H7 (cell line): ENCODE measurements at regions not wholly inside any gene's neighbourhood (a gene's known extent, or its start where the extent isn't known, plus 50 kb on each side); places are given as distances from the start of the nearest gene placed in this dataset.

ENCODE experiments used
- DNase-seq: peaks from one replicate; pipeline ENCODE4 v3.0.0; 2012
- H3K27me3 ChIP-seq: 2 replicates; pipeline ENCODE4 v1.6.0; 2011; ENCODE audit warnings: mild to moderate bottlenecking, low read length; ENCODE audit not compliant: control insufficient read depth, insufficient read depth
- H3K36me3 ChIP-seq: replicated peaks from 2 replicates; pipeline ENCODE4 v1.5.1; 2011; ENCODE audit warnings: low read length; ENCODE audit not compliant: control insufficient read depth, insufficient read depth
- H3K4me3 ChIP-seq: 2 replicates; pipeline ENCODE4 v1.5.1; 2011; ENCODE audit warnings: low read depth, mild to moderate bottlenecking, control low read depth, low read length, moderate library complexity; ENCODE audit not compliant: insufficient read depth

- no peaks in the 10 kb centered on the region for H3K27me3 ChIP-seq
- H3K4me3 ChIP-seq = no peak overlapping the region
- H3K36me3 ChIP-seq = no peaks in the 10 kb centered on the region
- DNase-seq = no peak
Observed at GRCh38 chr3:5796541-5796940, 609.0 kb downstream of the EDEM1 start.

GRCh38 chr3:5798809-5799208 lies 611.3 kb downstream of the EDEM1 start:
- DNase-seq = no peak
- no peak overlapping the region for H3K4me3 ChIP-seq
- no peaks in the 10 kb centered on the region for H3K27me3 ChIP-seq
- no peaks in the 10 kb centered on the region for H3K36me3 ChIP-seq

GRCh38 chr3:5799398-5799797 lies 611.9 kb downstream of the EDEM1 start:
- no peak for DNase-seq
- Histone ChIP-seq H3K4me3 (no peak overlapping the region), H3K27me3 (no peaks in the 10 kb centered on the region), H3K36me3 (no peaks in the 10 kb centered on the region)

- Histone ChIP-seq H3K27me3 (no peaks in the 10 kb centered on the region), H3K36me3 (no peaks in the 10 kb centered on the region), H3K4me3 (no peak overlapping the region)
- DNase-seq = no peak
Observed at GRCh38 chr3:5800965-5801364, 613.5 kb downstream of the EDEM1 start.

- peak; percentile 40 for DNase-seq
- H3K4me3 ChIP-seq = no peak overlapping the region
- H3K36me3 ChIP-seq = no peaks in the 10 kb centered on the region
- H3K27me3 ChIP-seq = no peaks in the 10 kb centered on the region
Observed at GRCh38 chr3:5806192-5806591, 618.7 kb downstream of the EDEM1 start.

- H3K36me3 ChIP-seq = no peaks in the 10 kb centered on the region
- H3K27me3 ChIP-seq = no peaks in the 10 kb centered on the region
- no peak for DNase-seq
- H3K4me3 ChIP-seq = no peak overlapping the region
Observed at GRCh38 chr3:5809586-5810246, 622.2 kb downstream of the EDEM1 start.

GRCh38 chr3:5811016-5811415 lies 623.5 kb downstream of the EDEM1 start:
- H3K4me3 ChIP-seq = no peak overlapping the region
- H3K27me3 ChIP-seq = no peaks in the 10 kb centered on the region
- no peak for DNase-seq
- no peaks in the 10 kb centered on the region for H3K36me3 ChIP-seq

- Histone ChIP-seq H3K36me3 (no peaks in the 10 kb centered on the region), H3K27me3 (no peaks in the 10 kb centered on the region), H3K4me3 (no peak overlapping the region)
- no peak for DNase-seq
Observed at GRCh38 chr3:5813521-5813920, 626.0 kb downstream of the EDEM1 start.

GRCh38 chr3:5822843-5823242 lies 635.3 kb downstream of the EDEM1 start:
- no peak overlapping the region for H3K4me3 ChIP-seq
- H3K27me3 ChIP-seq = no peaks in the 10 kb centered on the region
- DNase-seq = no peak
- no peaks in the 10 kb centered on the region for H3K36me3 ChIP-seq

- DNase-seq = no peak
- H3K36me3 ChIP-seq = no peaks in the 10 kb centered on the region
- no peaks in the 10 kb centered on the region for H3K27me3 ChIP-seq
- H3K4me3 ChIP-seq = no peak overlapping the region
Observed at GRCh38 chr3:5826467-5826866, 639.0 kb downstream of the EDEM1 start.

- no peaks in the 10 kb centered on the region for H3K36me3 ChIP-seq
- no peaks in the 10 kb centered on the region for H3K27me3 ChIP-seq
- no peak overlapping the region for H3K4me3 ChIP-seq
- no peak for DNase-seq
Observed at GRCh38 chr3:5828251-5828650, 640.7 kb downstream of the EDEM1 start.

GRCh38 chr3:5840056-5840455 lies 652.5 kb downstream of the EDEM1 start:
- H3K4me3 ChIP-seq = no peak overlapping the region
- no peaks in the 10 kb centered on the region for H3K27me3 ChIP-seq
- no peaks in the 10 kb centered on the region for H3K36me3 ChIP-seq
- DNase-seq = no peak

GRCh38 chr3:5841599-5841998 lies 654.1 kb downstream of the EDEM1 start:
- no peaks in the 10 kb centered on the region for H3K27me3 ChIP-seq
- DNase-seq = no peak
- H3K36me3 ChIP-seq = no peaks in the 10 kb centered on the region
- no peak overlapping the region for H3K4me3 ChIP-seq

- Histone ChIP-seq H3K36me3 (no peaks in the 10 kb centered on the region), H3K4me3 (no peak overlapping the region), H3K27me3 (no peaks in the 10 kb centered on the region)
- no peak for DNase-seq
Observed at GRCh38 chr3:5846261-5846660, 658.8 kb downstream of the EDEM1 start.

- no peak for DNase-seq
- no peaks in the 10 kb centered on the region for H3K27me3 ChIP-seq
- H3K36me3 ChIP-seq = no peaks in the 10 kb centered on the region
- no peak overlapping the region for H3K4me3 ChIP-seq
Observed at GRCh38 chr3:5861151-5861550, 673.6 kb downstream of the EDEM1 start.

GRCh38 chr3:5874931-5875341 lies 687.4 kb downstream of the EDEM1 start:
- DNase-seq = no peak
- H3K36me3 ChIP-seq = no peaks in the 10 kb centered on the region
- no peak overlapping the region for H3K4me3 ChIP-seq
- H3K27me3 ChIP-seq = no peaks in the 10 kb centered on the region
